ENCODE measurements at regions not wholly inside any gene's neighbourhood (a gene's known extent, or its start where the extent isn't known, plus 50 kb on each side); places are given as distances from the start of the nearest gene placed in this dataset.
"Not testable (repeated sequence)": the region's sequence is repeated elsewhere in the genome, so short reads cannot be mapped to it uniquely, and the experiment has no call there.

- intact Hi-C loops (cut with micrococcal nuclease) = no loop called here
These were observed 280.7 kb upstream of the KLHL4 start for GRCh38 chrX:87236830-87237440.

- intact Hi-C loops (cut with micrococcal nuclease) = no loop called here
These were observed 252.1 kb upstream of the KLHL4 start for GRCh38 chrX:87265518-87265917.

DNA sequence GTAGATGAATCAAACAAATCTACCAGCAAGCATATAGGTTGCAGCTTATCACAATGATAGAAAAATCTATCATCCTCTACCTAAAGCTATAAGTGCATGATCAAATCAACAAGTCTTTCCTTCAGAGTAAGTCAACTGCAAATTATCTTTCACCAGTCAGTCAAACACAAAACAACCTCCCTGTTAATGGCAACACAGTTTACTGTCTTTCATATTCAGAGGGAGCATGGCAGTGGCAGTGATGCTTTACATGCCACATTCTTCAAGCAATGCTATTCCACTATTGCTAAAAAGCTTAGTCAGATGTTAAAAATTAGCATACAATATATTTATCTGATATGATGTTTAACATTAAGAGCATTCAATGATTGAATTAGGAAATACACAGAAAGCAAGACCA, 245.1 kb upstream of the KLHL4 start:
- intact Hi-C loops (cut with micrococcal nuclease) = no loop called here

GRCh38 chrX:87299563-87300160, 217.9 kb upstream of the KLHL4 start:
- intact Hi-C loops (cut with micrococcal nuclease) = loop anchor here (5.0 to 10.0 kb wide), 2 partner anchors 1165 to 1687 kb away; no protein-coding TSS in a partner anchor

GRCh38 chrX:87310780-87311179, 206.8 kb upstream of the KLHL4 start:
- intact Hi-C loops (cut with micrococcal nuclease) = no loop called here

DNA sequence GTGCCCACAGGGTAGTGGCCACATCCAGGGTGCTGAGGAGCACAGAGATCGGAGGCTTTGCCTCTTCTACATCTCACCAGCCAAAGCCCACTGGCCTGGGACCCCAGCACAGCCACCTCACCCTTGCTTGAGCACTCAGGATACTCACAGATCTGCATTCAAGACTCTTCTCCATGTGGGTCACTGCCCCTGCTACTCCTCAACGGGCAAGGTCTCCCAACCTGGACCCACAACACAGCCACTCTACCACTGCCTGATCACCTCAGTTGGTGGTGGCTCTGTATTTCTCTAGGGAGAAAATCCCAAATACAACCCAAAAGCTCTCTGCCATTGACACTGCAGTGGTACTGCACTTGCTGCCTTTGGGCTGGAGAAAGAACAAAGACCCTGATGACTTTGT, 190.3 kb upstream of the KLHL4 start:
- intact Hi-C loops (cut with micrococcal nuclease) = no loop called here

GRCh38 chrX:87337267-87337666, 180.3 kb upstream of the KLHL4 start:
- intact Hi-C loops (cut with micrococcal nuclease) = no loop called here

DNA sequence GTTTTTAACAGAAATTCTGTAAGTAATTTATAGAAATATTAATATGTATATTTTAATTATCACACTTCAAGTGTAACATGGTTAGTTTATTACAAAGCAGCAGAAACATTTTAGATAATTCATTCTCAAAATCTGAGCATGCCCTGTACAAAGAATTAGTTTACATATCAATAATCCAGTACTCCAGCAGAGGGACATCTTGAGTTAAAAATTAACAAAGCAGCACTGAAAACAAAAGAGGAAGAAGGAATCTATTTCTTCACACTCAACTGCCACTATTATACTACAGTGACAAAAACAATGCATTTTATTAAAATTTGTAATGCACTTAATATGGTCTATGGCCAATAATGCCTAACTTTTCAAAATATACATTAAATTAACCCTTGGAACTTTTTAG, 179.1 kb upstream of the KLHL4 start:
- intact Hi-C loops (cut with micrococcal nuclease) = no loop called here

GRCh38 chrX:87370865-87371264, 146.7 kb upstream of the KLHL4 start:
- intact Hi-C loops (cut with micrococcal nuclease) = no loop called here

DNA sequence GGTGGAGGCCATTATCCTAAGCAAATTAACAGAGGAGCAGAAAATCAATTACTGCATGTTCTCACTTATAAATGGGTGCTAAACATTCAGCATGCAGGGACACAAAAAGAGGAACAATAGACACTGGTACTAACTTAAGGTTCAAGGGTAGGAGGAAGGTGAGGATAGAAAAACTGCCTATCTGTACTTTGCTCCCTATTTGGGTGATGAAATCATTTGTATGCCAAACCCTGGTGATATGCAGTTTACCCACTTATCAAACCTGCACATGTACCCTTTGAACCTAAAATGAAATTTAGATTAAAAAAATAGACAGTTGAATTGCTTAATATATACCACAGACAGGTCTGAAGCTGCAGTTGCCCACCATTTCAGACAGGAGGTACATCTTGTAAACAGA, 143.3 kb upstream of the KLHL4 start:
- intact Hi-C loops (cut with micrococcal nuclease) = no loop called here

- intact Hi-C loops (cut with micrococcal nuclease) = no loop called here
These were observed 140.7 kb upstream of the KLHL4 start for GRCh38 chrX:87376896-87377295.

DNA sequence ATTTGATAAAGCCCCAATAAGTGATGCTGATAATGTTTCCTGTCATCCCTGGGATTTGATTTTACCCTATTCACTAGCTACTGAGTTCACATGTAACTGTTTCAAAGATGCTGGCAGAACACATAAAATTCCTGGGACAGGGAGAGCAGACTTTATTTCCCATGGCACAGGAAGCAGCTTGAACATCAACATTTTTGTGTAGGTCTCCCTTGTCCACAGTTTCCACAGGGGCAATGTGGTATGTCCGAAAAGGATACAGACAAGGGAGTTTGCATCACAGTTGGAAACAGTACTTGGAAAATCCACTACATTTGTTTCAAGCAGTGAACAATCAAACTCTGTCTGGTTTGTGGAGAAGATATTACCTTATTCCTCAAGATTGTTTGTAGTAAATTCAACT, 129.2 kb upstream of the KLHL4 start:
- intact Hi-C loops (cut with micrococcal nuclease) = no loop called here

GRCh38 chrX:87391742-87392141, 125.9 kb upstream of the KLHL4 start:
- intact Hi-C loops (cut with micrococcal nuclease) = no loop called here

DNA sequence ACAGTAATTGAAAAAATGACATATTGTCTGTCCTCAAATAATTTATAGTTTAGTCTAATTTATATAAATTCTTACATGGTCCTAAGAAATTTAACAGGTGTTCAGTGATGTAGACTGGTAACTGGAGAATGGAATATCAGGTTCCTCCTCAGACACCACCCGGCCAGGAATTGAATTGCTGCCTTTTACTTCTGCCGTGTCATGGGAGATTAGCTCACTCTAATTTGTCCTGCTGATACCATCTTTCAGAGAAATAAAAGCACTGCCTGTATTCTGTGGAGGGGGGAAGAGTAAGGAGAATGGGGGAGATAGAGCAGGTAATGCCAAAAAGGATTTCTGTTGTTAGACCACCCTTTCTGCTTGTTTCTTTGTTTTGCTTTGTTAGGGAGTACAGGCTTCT, 125.2 kb upstream of the KLHL4 start:
- intact Hi-C loops (cut with micrococcal nuclease) = no loop called here

DNA sequence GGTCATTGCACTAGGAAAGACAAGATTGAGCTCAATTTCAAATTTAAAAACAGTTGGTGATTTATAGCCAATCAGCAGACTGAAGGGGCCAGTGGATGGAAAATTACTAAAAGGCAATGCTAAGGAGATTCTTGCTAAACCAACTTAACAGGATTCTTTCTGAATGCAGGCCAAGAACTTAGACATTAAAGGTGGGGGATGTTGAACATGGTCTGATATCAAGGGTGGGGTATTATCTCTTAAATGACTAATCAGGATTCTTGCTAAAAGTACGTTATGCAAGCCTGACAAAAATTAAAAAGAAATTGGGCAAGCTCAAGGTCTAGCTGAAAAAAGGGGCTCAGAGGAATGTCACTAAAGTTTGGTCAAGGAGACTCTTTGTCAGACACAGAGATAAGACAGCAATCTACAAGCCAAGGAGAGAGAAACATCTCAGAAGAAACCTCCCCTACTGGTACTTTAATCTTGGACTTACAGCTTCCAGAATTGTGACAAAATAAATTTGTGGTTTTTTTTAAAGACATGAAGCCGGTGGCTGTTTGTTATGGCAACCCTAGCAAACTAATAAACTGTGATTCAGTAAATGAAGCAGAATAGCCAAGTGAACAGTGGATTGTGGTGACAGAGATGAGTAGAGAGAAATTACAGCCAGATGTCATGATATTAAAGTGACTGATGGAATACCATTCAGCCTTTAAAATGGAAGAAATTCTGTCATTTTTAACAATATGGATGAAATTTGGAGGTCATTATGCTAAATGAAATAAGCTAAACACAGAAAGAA, 120.3 kb upstream of the KLHL4 start:
- intact Hi-C loops (cut with micrococcal nuclease) = no loop called here

GRCh38 chrX:87402256-87402655, 115.3 kb upstream of the KLHL4 start:
- intact Hi-C loops (cut with micrococcal nuclease) = no loop called here

- intact Hi-C loops (cut with micrococcal nuclease) = no loop called here
These were observed 114.1 kb upstream of the KLHL4 start for GRCh38 chrX:87403551-87403950.

GRCh38 chrX:87409113-87409841, 108.3 kb upstream of the KLHL4 start:
- intact Hi-C loops (cut with micrococcal nuclease) = no loop called here

DNA sequence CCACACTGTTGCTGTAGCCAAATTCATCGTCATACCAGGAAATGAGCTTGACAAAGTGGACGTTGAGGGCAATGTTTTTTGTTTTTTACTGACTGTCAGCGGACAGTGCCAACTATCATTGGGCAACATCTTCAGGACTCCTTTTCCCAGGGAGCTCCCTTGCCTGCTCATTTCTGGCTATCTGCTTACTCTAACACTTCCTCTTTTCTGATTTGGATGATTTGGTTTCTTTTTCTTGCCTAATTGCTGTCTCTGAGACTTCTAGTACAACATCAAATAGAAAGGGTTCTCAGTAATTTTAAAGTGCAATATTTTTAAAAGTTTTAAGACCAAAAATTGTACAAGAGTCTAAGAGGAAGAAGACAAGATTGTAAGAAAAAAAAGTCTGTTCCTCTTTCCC, 92.0 kb upstream of the KLHL4 start:
- intact Hi-C loops (cut with micrococcal nuclease) = no loop called here

GRCh38 chrX:87434618-87435017, 83.0 kb upstream of the KLHL4 start:
- intact Hi-C loops (cut with micrococcal nuclease) = no loop called here

- intact Hi-C loops (cut with micrococcal nuclease) = not testable (repeated sequence)
These were observed 69.0 kb upstream of the KLHL4 start for GRCh38 chrX:87448613-87449012.

- intact Hi-C loops (cut with micrococcal nuclease) = not testable (repeated sequence)
These were observed 51.8 kb upstream of the KLHL4 start for GRCh38 chrX:87465757-87466156.
